ENCODE measurements at regions not wholly inside any gene's neighbourhood (a gene's known extent, or its start where the extent isn't known, plus 50 kb on each side); places are given as distances from the start of the nearest gene placed in this dataset.

DNA sequence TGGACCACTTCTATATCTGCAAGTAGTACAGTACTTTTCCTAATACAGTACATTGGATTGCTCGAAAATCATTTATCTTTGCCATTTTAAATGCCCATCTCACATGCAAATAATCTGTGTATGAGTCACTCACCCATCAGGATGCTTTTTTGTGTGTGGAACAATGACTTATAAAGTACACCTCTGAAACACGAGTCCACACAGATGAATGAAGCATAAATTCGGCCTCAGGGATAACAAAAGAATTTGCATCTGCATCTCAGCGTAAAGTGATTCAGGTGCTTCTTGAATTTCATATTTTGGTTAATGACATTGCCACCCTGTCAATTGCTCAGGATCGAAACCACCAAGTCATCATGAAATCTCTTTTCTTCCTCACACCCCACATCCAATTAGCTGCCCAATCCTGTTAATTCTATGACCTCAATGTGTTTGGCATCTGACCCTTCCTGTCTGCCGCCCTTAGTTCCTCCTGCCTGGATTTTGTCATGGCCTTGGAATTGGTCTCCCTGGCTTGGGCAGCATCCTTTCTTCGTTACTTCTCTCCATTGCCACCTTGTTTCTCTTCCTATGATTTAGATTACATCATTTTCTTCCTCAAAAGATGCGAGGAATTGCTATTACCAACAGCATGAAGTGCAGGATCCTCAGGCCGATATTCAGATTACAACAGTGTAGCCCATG is 161.6 kb upstream of the MID1 start:
- TF ChIP-seq, protein P1, sequence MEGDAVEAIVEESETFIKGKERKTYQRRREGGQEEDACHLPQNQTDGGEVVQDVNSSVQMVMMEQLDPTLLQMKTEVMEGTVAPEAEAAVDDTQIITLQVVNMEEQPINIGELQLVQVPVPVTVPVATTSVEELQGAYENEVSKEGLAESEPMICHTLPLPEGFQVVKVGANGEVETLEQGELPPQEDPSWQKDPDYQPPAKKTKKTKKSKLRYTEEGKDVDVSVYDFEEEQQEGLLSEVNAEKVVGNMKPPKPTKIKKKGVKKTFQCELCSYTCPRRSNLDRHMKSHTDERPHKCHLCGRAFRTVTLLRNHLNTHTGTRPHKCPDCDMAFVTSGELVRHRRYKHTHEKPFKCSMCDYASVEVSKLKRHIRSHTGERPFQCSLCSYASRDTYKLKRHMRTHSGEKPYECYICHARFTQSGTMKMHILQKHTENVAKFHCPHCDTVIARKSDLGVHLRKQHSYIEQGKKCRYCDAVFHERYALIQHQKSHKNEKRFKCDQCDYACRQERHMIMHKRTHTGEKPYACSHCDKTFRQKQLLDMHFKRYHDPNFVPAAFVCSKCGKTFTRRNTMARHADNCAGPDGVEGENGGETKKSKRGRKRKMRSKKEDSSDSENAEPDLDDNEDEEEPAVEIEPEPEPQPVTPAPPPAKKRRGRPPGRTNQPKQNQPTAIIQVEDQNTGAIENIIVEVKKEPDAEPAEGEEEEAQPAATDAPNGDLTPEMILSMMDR (IDR thresholded peaks at IDR 0.05; ENCODE audit: low read length): no peak
- TF ChIP-seq EZH2phosphoT487 (IDR thresholded peaks at IDR 0.05; ENCODE audit: low read length) (no peak), EZH2 (optimal IDR thresholded peaks at IDR 0.05; ENCODE audit: low read depth, low read length) (no peak)
